EH (cell line): ENCODE measurements at regions not wholly inside any gene's neighbourhood (a gene's known extent, or its start where the extent isn't known, plus 50 kb on each side); places are given as distances from the start of the nearest gene placed in this dataset.
"Not testable (repeated sequence)": the region's sequence is repeated elsewhere in the genome, so short reads cannot be mapped to it uniquely, and the experiment has no call there.

ENCODE experiments used
- DNase-seq: peaks from one replicate; pipeline ENCODE4 v3.0.0-alpha.2; 2015; ENCODE audit warnings: low read depth

DNA sequence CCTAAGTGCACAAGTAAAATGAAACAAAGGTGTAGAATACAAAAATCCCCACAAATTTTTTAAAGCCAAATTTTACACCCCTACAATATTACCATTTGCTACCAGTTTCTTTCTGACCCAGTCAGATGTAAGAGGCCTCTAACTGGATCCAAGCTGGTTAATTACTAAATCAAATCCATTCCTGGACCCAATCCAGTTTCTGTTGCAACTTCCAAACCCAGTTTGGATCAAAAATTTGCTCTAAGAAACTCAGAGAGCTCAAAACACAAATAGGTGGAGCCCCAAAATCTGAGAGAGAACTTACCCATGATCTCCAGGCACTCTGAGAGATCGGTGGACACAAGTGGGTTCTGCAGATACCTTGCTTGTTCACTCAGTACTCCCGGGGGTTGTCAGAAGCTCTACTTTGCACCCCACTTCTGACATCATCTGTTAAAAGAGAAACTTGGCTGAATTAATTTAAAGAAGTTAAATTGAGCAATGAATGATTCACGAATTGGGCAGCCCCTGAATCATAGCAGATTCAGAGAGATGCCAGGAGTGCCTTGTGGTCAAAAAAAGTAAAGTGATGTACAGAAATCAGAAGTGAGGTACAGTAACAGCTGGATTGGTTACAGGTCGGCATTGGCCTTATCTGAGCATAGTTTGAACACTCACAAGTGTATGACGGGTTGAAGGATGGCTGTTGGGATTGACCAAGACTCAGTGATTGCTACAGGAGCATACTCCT lies 448.0 kb downstream of the KCNT2 start:
- peak; percentile 65 for DNase-seq

DNA sequence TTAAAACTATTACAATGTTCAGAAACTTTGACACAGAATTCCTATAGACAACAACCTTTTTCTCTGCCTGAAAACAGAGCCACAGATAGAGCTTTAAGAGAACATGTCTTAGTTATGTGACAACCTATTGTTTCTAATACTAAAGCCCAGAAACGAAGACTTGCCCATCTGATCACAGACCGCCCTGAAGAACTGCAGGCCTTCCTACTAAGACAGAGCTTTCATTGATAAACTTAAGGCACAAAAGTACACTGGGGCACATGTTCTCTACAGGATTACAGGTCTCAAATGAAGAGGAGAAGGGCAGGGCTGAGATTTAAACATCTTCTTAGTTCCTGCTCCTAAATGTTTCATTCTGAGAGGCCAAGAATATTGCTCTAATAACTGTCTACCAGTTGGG lies 452.7 kb downstream of the KCNT2 start:
- no peak for DNase-seq

DNA sequence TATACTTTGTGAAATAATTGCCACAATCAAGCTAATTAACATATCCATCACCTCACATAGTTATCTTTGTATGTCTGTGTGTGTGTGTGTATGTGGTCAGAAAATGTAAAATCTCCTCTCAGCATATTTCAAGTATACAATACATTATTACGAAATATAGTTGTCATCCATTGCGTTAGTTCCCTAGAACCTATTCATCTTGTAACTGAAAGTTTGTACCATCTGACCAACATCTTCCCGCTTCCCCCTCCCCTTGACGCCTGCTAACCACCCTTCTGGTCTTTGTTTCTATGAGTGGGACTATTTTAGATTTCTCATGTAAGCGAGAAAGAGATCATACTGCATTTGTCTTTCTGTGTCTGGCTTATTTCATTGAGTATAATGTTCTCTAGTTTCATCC lies 455.3 kb downstream of the KCNT2 start:
- DNase-seq, result no peak

DNA sequence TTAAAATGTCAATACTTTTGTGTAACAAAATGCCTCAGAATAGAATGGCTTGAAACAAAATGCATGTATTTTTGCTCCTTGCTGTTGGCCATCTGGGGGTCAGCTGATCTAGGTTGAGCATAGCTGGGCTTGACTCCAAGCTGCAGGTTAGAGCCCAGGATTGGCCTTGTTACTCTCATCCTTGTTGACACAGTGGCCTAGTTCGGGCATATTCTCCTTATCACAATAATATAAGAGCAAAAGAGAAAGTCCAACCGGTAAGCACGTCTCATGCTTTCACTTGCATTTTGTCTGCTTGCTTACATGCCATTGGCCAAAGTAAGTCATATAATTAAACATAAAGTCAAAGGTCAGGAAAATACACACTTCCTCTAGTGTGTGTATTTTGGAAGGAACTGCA lies 456.2 kb downstream of the KCNT2 start:
- DNase-seq, result no peak

DNA sequence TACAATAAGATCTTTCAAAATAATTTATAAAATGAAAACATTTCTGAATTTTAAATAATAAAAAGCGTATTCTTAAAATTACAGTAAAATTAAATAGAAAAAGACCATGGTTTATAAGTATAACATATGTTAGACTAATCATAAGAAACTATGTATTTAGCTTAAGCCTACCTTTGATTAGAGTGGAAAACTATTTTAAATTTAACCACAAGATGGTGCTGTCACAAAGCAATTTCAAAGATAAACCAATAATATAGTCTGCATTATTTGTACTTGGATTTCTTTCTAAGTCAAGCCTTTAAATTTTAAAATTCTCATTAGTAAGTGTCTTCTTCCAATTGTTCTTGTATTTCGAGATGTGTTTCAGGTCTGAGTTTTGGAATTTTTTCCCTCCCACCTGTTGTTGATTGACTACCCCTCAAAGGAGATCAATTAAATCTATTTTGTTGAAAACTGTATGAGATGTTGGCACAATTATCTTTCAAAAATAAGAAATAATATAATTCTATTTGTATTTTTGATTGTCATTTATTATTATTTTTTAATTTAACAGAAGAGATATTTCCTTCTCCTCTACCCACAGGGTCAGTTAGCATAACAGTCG lies 459.8 kb downstream of the KCNT2 start:
- DNase-seq, result peak; percentile 57

DNA sequence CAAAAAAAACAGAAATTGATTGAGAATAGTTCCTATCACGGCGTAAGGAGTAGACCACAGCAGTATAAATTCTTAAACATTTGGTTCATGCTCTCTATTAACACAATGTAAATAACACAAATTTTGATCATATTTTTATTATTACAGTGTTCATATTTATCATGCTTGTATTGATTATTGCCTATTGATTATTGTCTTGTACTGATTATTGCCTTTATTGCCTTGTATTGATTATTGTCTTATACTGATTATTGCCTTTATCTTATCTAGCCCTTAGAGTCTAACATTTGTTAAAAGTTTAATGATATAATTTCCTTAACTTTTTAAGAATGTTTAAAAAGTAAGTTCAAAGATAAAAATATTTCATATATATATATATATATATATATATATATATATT lies 460.7 kb downstream of the KCNT2 start:
- no peak for DNase-seq

DNA sequence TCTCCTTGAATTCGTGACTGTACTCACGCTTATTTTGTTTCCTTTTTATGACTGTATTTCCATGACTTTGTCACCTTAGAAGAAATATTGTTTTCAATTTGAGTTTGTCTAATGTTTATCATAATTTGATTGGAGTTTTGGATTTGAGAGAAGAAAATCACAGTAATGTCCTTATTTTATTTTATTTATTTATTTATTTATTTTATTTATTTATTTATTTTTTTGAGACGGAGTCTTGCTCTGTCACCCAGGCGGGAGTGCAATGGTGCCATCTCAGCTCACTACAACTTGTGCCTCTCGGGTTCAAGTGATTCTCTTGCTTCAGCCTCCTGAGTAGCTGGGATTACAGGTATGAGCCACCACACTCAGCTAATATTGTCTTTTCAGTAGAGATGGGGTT lies 463.1 kb downstream of the KCNT2 start:
- not testable (repeated sequence) for DNase-seq

DNA sequence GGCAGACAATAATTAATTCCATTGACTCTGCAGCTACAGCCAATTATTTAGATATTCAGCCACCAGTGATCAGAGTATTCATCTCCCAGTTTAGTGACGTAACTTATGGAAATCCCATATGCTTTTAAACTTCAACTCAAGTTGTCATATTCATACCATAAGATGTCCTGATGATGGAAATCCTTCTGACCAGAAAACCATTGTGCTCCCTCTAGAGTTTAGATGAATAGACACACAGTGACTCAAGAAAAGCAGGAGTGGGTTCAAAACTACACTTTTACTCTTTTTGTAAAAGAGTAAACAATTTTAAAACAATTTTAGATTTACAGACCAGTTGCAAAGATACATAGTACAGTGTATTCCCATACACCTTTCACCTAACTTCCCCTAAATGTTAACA lies 463.7 kb downstream of the KCNT2 start:
- DNase-seq, result no peak

DNA sequence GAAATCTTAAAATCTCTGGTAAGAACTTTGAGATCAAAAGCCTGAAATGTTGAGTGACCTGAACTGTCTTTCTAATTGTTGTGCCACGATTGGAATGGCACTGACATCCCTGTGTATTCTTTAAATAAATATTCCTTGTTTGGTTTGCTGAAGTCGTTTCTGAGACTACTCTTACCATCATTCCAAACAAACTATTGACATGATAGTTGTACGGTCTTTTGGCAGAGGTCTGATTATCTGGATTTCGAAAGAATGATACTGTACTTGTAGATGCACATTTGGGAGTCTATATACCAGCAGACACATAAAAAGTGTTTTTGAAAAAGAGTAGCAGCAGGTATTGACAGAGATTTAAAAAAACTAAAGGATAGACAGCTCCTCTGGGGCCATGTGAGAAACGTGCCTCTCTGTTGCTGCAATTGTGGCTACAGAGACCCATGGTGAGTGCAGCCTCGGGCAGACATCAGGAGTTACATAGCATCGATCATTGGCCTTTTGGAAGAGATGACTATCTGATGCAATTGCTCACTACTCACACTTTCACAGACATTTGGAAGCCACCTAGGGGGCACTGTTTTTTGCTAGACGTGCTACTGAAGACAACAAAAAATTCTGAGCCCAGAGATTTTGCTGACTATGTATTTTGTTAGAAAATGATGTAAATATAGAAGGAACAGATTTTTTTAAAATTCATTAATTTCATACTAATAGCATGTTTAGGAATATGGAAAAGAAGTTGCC lies 464.5 kb downstream of the KCNT2 start:
- DNase-seq, result no peak

DNA sequence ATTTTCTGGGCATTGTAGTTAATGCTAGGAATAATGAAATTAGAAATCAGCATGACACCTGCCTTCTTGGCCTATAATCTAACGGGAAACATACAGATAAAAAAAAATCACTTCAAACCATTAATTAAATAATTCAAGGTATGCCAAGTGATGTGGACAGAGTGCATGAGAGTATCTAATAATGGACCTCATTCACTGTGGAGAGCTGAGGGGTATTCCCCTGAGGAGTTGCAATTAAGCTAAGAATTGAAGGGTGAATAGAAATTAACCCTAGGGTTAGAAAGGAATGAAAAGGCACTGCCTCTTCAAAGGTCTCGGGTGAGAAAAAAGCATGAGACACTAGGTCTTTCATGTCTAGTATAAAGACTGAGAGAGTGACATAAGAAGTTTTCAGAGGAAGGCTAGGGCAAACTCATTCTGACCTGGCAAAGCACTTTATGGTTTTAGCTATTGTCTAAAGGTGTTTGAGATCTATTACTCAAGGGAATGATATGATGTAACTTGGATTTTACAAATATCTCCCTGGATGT lies 466.1 kb downstream of the KCNT2 start:
- no peak for DNase-seq

DNA sequence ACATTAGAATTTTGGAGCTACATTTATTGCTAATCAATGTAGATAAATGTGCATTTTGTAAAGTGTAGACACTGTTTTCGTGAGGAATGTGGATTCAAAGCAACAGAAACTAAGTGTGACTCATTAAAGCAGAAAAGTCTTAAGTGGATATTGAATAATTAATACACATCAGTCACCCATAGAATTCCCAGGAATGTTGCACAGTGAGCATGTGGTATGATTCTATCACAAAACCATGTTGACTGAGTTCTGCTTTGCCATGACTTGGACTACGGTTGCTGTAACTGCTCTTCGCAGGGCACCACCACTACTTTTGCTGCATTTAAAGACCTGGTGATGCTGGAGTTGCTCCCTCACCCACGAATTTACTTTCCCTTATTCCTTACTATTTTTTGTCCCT lies 471.8 kb downstream of the KCNT2 start:
- peak; percentile 4 for DNase-seq

DNA sequence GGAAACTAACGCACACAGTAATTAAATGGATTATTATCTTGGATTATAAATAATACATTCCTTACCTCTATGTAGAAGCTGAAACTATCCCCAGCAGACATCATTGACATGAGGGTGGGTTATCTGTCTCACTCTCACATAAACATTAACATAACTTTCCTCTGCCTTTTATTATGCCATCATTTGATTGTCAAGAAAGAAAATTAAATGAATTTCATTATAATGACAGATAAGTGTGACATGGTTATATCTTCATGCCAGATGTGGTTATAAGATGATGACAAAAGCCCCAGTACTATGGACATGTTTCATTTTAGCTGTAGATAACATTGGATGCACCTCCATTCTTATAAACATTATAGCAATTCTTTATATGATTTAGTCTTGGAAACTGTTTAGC lies 476.5 kb downstream of the KCNT2 start:
- DNase-seq, result no peak

DNA sequence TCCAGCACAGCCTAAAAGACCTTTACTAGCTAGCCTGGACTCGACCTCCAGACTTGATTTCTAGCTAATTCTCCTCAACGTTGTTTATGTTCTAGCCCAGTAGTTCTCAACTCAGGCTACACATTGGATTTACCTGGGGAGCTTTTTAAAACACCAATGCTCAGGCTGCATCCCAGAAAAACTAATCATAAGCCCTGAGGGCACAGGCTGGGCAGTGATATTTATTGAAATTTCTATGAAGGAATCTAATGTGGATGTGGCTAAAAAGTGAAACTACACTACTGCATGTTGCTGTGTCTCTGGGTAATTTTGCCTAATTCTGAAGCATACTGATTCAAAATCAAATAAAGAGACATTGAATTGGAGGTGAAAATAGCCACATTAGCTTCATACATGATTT lies 479.4 kb downstream of the KCNT2 start:
- no peak for DNase-seq

DNA sequence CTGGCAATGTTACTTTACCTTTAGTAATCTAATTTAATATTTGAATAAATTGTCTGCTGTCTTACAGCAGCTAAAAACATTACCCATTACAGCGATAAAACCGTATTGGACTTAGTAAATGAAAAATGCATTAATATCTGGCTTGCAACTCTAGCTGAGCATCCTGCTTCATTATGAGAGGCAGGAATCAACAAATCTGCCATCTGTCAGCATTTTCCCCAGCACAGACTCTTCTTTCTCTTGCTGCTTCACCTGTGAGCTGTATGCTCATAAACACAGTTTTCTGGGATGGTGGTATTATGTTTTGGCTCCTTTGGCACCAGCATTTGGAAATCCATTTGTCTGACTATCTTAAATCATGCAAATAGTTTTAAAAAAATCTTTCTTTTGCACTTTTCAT lies 487.1 kb downstream of the KCNT2 start:
- DNase-seq, result no peak

DNA sequence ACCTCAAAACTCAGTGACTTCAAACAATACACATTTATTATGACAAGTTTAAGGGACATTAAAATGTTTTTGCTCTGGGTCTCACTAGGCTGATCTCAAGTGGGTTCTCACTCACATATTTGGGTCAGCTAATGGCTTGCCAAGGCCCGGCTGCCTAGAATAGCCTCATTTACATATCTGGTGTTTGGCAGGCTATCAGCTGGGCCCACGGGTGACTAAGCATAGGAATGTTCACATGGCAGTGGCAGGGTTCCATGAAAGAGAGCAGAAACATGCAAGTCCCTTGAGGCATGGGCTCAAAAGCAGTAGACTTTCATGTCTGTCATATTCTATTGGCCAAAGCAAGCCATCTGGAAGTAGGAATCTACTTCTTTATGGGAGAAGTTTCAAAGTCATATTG lies 492.6 kb downstream of the KCNT2 start:
- DNase-seq, result peak; percentile 77

DNA sequence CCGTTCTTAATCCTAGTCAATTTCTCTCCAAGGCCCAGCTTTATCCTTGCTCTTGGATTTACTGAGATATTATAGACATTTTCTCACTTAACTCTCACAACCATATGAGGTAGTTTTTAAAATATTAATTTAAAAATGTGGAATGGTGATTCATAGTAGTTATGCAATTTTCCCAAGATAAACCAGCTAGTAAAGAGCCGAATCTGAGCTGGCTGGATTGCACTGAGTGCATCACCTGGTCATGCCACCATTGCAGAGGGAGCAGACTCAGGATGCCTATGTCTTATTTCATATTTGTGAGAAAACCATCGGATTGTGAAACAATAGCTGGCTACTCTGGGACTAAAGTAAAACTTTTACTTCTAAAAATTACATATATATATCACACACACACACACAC lies 494.0 kb downstream of the KCNT2 start:
- no peak for DNase-seq

DNA sequence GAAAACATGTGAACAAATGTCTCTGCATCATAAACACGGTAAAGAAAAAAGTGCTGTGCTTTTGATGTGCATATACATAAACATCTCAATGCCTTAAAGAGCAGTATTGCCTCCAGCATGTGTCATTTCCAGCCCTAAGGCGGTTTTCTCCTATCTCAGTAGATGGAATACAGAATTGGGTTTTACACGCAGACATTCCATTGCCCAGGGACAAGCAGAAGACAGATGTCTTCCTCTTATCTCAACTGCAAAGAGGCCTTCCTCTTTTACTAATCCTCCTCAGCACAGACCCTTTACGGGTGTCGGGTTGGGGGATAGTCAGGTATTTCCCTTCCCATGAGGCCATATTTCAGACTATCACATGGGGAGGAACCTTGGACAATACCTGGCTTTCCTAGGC lies 499.2 kb downstream of the KCNT2 start:
- not testable (repeated sequence) for DNase-seq

DNA sequence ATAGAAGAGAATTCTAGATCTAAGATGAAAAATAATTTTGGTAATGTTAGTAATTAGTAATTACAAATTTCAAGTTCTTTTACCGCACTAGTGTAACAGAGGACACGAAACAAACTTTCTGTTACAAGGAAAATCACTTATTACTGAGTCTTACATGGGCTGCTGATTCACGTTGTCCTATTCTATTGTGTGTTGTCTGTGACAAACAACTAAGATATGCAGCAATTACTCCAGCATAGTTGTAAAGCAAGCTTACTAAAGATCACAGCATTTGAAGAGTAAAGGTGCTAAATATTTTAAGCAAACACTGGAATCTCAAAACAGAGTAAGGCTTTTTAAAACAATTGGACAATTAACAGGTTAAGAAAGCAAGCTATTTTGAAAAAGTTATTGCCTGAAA lies 502.3 kb downstream of the KCNT2 start:
- no peak for DNase-seq

DNA sequence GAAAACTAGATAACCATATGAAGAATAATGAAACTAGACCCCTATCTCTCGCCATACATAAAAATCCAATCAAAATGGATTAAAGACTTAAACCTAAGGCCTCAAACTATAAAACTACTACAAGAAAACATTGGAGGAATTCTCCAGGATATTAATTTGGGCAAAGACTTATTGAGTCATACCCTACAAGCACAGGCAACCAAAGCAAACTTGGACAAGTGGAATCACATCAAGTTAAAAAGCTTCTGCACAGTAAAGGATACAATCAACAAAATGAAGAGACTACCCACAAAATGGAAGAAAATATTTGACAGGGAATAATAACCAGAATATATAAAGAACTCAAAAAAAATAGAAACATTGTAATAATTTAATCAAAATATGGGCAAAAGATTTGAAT lies 505.4 kb downstream of the KCNT2 start:
- no peak for DNase-seq

DNA sequence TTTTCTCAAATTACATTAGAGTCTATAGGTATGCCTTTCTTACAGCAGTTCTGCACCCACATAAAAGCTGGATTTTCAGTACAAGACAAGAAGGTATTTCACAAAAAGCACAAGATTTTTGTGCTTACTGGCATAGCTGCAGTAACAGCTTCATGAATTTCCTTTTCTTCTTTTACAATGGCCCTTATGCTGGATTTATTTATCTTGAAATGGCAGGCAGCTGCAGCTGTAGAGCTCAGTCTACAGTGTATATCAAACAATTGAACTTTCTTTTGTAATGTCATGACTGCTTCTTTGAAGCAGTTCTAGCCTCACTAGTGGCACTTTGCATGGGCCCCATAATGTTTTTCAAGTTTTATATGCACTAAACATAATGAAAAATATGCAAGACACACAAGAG lies 510.2 kb downstream of the KCNT2 start:
- no peak for DNase-seq

DNA sequence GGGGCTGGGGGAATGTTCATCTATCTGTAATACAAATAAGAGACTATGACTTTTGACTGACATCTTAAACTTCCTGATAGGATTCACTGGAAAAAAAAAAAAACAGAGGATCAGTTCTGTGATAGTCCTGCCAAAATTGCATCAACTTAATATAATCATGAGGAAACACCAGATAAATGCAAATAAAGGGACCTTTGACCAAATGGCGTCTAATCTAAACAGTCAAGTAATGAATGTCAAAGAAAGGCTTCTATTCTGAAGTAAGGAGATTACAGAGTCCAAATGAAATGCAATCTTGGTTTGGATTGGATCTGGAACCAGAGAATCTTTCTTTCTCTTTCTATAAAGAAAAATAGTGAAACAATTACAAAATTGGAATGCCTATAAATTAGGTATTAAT lies 513.4 kb downstream of the KCNT2 start:
- no peak for DNase-seq

DNA sequence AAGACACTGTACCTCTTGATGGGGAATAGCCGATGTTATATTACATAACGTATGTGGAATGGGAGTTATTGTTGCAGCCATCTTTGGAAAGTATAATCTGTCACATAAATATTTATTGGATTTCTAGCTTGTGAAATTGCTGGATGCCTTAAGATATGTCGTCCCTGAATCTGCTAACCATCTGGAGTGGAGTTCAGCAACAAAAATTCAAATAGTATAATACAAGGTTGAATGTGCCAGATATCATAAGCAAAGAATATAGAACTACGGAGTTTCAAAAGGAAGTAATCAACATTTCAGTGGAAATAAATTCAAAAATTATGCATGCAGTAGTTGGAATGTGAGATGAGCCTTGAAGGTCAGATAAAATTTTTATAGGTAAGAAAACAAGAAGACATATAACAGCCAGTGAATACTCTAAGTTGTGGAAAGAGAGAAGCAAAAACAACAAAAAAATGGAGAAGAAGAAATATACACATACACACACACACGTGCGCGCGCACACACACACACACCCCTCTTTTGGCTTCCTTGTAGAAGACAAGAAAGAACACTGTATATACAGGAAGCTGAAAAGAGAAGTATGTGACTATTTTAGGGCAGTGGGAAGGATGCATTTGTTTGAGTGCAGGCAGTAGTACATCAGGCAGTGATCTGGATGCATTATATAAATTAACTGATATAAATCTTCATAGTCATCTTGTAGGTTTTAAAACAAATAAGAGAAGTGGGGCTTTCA lies 516.7 kb downstream of the KCNT2 start:
- no peak for DNase-seq

DNA sequence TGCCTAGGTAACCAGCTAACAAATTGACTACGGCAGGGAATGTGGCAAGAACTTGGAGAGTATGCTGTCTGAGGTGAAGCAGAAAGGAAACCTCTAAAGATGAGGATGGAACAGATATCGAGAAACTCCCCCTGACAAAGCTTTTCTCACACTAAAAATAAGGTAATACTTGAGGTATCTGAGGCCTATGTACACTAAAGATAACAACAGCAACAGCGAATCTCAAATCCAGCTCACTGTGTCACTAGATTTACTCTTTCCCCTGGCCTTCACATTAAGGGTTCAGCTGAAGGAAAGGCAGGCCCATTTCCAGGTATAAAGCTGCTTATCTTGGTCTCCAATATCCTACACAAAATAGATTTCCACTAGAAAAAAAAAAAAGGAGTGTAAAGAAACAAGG lies 518.0 kb downstream of the KCNT2 start:
- DNase-seq, result no peak
